Cardiac muscle cell (in vitro differentiated cells and primary cell): ENCODE measurements at regions not wholly inside any gene's neighbourhood (a gene's known extent, or its start where the extent isn't known, plus 50 kb on each side); places are given as distances from the start of the nearest gene placed in this dataset.
"Not testable (repeated sequence)": the region's sequence is repeated elsewhere in the genome, so short reads cannot be mapped to it uniquely, and the experiment has no call there.

ENCODE experiments used
- DNase-seq, 2 donors: peaks; one replicate each; pipeline versions ENCODE4 v3.0.0 to v3.0.0-alpha.2; 2010 to 2017; ENCODE audit warnings: low read depth in 1 of 2, low spot score in 1 of 2
- H3K27ac ChIP-seq: fragments of 200-600 bp; sonication (generic); 2 replicates; pipeline ENCODE4 v1.5.1; 2016
- H3K27me3 ChIP-seq: fragments of 200-600 bp; sonication (generic); 2 replicates; pipeline ENCODE4 v1.6.0; 2016; ENCODE audit warnings: control low read depth
- H3K36me3 ChIP-seq: fragments of 200-600 bp; sonication (generic); 2 replicates; pipeline ENCODE4 v1.5.1; 2016; ENCODE audit warnings: control low read depth
- H3K4me1 ChIP-seq: fragments of 200-600 bp; sonication (generic); 2 replicates; pipeline ENCODE4 v1.8.1; 2017; ENCODE audit warnings: low read depth, mild to moderate bottlenecking, mixed run types
- H3K4me3 ChIP-seq: fragments of 200-600 bp; sonication (generic); 2 replicates; pipeline ENCODE4 v1.5.1; 2016; ENCODE audit warnings: mild to moderate bottlenecking
- H3K9me3 ChIP-seq: fragments of 200-600 bp; sonication (generic); 2 replicates; pipeline ENCODE4 v1.5.1; 2017; ENCODE audit warnings: low read depth, mild to moderate bottlenecking, control low read depth
- CTCF ChIP-seq: IDR thresholded peaks from 2 replicates; pipeline ENCODE4 v1.5.1; 2012; ENCODE audit warnings: low read depth, mild to moderate bottlenecking, low read length

- H3K36me3 ChIP-seq: no peaks in the 10 kb centered on the region
- H3K27me3 ChIP-seq: no peaks in the 10 kb centered on the region
- no peaks in the 10 kb centered on the region for H3K9me3 ChIP-seq
- TF ChIP-seq CTCF: no peak
- no peak overlapping the region for H3K4me3 ChIP-seq
- H3K4me1 ChIP-seq: no peaks in the 10 kb centered on the region
- no peak for DNase-seq
- H3K27ac ChIP-seq: no peak overlapping the region
These were observed 86.6 kb upstream of the SLC6A11 start for GRCh38 chr3:10729439-10729838.

GRCh38 chr3:10732292-10732691 is 83.7 kb upstream of the SLC6A11 start:
- Histone ChIP-seq H3K9me3 (no peaks in the 10 kb centered on the region), H3K36me3 (no peaks in the 10 kb centered on the region), H3K27ac (no peak overlapping the region), H3K27me3 (peaks cover 1% of the 10 kb centered on the region), H3K4me3 (no peak overlapping the region), H3K4me1 (no peaks in the 10 kb centered on the region)
- no peak for DNase-seq
- TF ChIP-seq CTCF: no peak

GRCh38 chr3:10733297-10733696 is 82.7 kb upstream of the SLC6A11 start:
- TF ChIP-seq CTCF: no peak
- Histone ChIP-seq H3K9me3 (no peaks in the 10 kb centered on the region), H3K27me3 (peaks cover 11% of the 10 kb centered on the region), H3K36me3 (no peaks in the 10 kb centered on the region), H3K27ac (no peak overlapping the region), H3K4me3 (no peak overlapping the region), H3K4me1 (no peaks in the 10 kb centered on the region)
- DNase-seq: no peak

- not testable (repeated sequence) for DNase-seq
These were observed 79.6 kb upstream of the SLC6A11 start for GRCh38 chr3:10736444-10736843.

GRCh38 chr3:10737785-10738184 is 78.2 kb upstream of the SLC6A11 start:
- TF ChIP-seq CTCF: no peak
- no peaks in the 10 kb centered on the region for H3K9me3 ChIP-seq
- H3K4me3 ChIP-seq: no peak overlapping the region
- DNase-seq: no peak
- H3K4me1 ChIP-seq: no peaks in the 10 kb centered on the region
- no peak overlapping the region for H3K27ac ChIP-seq
- H3K27me3 ChIP-seq: peaks cover 24% of the 10 kb centered on the region
- H3K36me3 ChIP-seq: no peaks in the 10 kb centered on the region

More at GRCh38 chr3:10736444-10736843, 79.6 kb upstream of the SLC6A11 start:
- not testable (repeated sequence) for H3K4me3 ChIP-seq, H3K27ac ChIP-seq, H3K9me3 ChIP-seq, H3K36me3 ChIP-seq, H3K4me1 ChIP-seq
- H3K27me3 ChIP-seq: peaks cover 24% of the 10 kb centered on the region

- Histone ChIP-seq H3K27me3 (peaks cover 24% of the 10 kb centered on the region), H3K4me1 (no peaks in the 10 kb centered on the region), H3K36me3 (no peaks in the 10 kb centered on the region), H3K27ac (no peak overlapping the region), H3K4me3 (peak overlapping the region; percentile 35), H3K9me3 (no peaks in the 10 kb centered on the region)
- DNase-seq: peak; percentile 78 to 83
- peak; percentile 92 for TF ChIP-seq CTCF
These were observed 77.2 kb upstream of the SLC6A11 start for GRCh38 chr3:10738688-10739372.
